ENCODE measurements at regions not wholly inside any gene's neighbourhood (a gene's known extent, or its start where the extent isn't known, plus 50 kb on each side); places are given as distances from the start of the nearest gene placed in this dataset.

- TF ChIP-seq EZH2phosphoT487 (IDR thresholded peaks at IDR 0.05; ENCODE audit: insufficient read depth, low read depth) (no peak), EZH2 (IDR thresholded peaks at IDR 0.05; ENCODE audit: insufficient read depth, poor library complexity, severe bottlenecking) (no peak)
Measured at GRCh38 chr2:53513167-53513666, 254.4 kb upstream of the CHAC2 start.

Measured in GM23248 (cell line).